IMR-90 (cell line): ENCODE measurements at regions not wholly inside any gene's neighbourhood (a gene's known extent, or its start where the extent isn't known, plus 50 kb on each side); places are given as distances from the start of the nearest gene placed in this dataset.
A peak's percentile ranks its signal among the peaks of the same experiment; 100 is the strongest.

Experiments
- ATAC-seq: fragments of 200-7000 bp; cut with Tn5 transposase; 2 replicates; pipeline ENCODE4 v1.9.1; 2020; ENCODE audit warnings: low read depth, mild to moderate bottlenecking, moderate library complexity
- BruUV-seq: library from RNA; stranded (reverse); fragments of 400-500 nt; replicated peaks from 2 replicates; lab custom pipeline; 2021; lab: Mats Ljungman, UMichigan
- CTCF ChIA-PET: fragments of 300-600 bp; formaldehyde crosslinking; extraction: SDS; loops from one replicate; lab custom pipeline; 2021; ENCODE audit warnings: antibody characterized with exemption; lab: Yijun Ruan, JAX
- POLR2A ChIA-PET: fragments of 300-600 bp; sonication (Branson Sonifier 250); formaldehyde crosslinking; loops from one replicate; lab custom pipeline; 2022; ENCODE audit warnings: antibody characterized with exemption; ENCODE audit not compliant: unreplicated experiment; lab: Charles Lee
- DNase-seq: peaks from one replicate; pipeline ENCODE4 v3.0.0; 2013
- H2AFZ ChIP-seq: replicated peaks from 2 replicates; pipeline ENCODE3; 2013; ENCODE audit warnings: low read length, mild to moderate bottlenecking; ENCODE audit not compliant: poor library complexity
- H2AK5ac ChIP-seq: 2 replicates; pipeline ENCODE4 v1.6.1; 2013; ENCODE audit warnings: low read depth, low read length, inconsistent platforms
- H2AK9ac ChIP-seq: replicated peaks from 2 replicates; pipeline ENCODE3; 2013; ENCODE audit warnings: mild to moderate bottlenecking, low read depth, low read length, moderate library complexity; ENCODE audit not compliant: poor library complexity
- H2BK120ac ChIP-seq: 2 replicates; pipeline ENCODE4 v1.6.1; 2013; ENCODE audit warnings: low read depth, low read length, inconsistent platforms
- H2BK15ac ChIP-seq: 3 replicates; pipeline ENCODE4 v1.6.1; 2013; ENCODE audit warnings: low read depth, low read length, inconsistent platforms
- H2BK20ac ChIP-seq: 2 replicates; pipeline ENCODE4 v1.6.1; 2013; ENCODE audit warnings: low read depth, mild to moderate bottlenecking, inconsistent platforms, low read length, moderate library complexity
- H2BK5ac ChIP-seq: 2 replicates; pipeline ENCODE4 v1.6.1; 2013; ENCODE audit warnings: mild to moderate bottlenecking, low read depth, low read length, inconsistent platforms; ENCODE audit not compliant: poor library complexity, severe bottlenecking
- H3K14ac ChIP-seq: replicated peaks from 2 replicates; pipeline ENCODE4 v1.6.1; 2013; ENCODE audit warnings: low read depth, low read length, inconsistent platforms
- H3K18ac ChIP-seq: 2 replicates; pipeline ENCODE4 v1.6.1; 2013; ENCODE audit warnings: low read depth, low read length, control low read depth
- H3K23ac ChIP-seq: 2 replicates; pipeline ENCODE4 v1.6.1; 2013; ENCODE audit warnings: low read depth, low read length, inconsistent platforms
- H3K27ac ChIP-seq: 2 replicates; pipeline ENCODE4 v1.5.1; 2013; ENCODE audit warnings: mild to moderate bottlenecking, control low read depth, low read length; ENCODE audit not compliant: insufficient read depth
- H3K27me3 ChIP-seq: 2 replicates; pipeline ENCODE4 v1.6.1; 2013; ENCODE audit warnings: low read length; ENCODE audit not compliant: control insufficient read depth, insufficient read depth
- H3K36me3 ChIP-seq: 2 replicates; pipeline ENCODE4 v1.6.1; 2013; ENCODE audit warnings: low read length, mixed read lengths; ENCODE audit not compliant: control insufficient read depth, insufficient read depth
- H3K4ac ChIP-seq: 2 replicates; pipeline ENCODE4 v1.6.1; 2013; ENCODE audit warnings: low read depth, low read length, inconsistent platforms
- H3K4me1 ChIP-seq: 2 replicates; pipeline ENCODE4 v1.6.1; 2013; ENCODE audit warnings: low read length, mixed read lengths; ENCODE audit not compliant: control insufficient read depth, insufficient read depth
- H3K4me2 ChIP-seq: 2 replicates; pipeline ENCODE4 v1.6.1; 2013; ENCODE audit warnings: low read depth, mild to moderate bottlenecking, control low read depth, low read length, moderate library complexity
- H3K4me3 ChIP-seq: 2 replicates; pipeline ENCODE4 v1.5.1; 2013; ENCODE audit warnings: low read depth, mild to moderate bottlenecking, control low read depth, low read length, moderate library complexity; ENCODE audit not compliant: insufficient read depth
- H3K56ac ChIP-seq: 2 replicates; pipeline ENCODE4 v1.6.1; 2013; ENCODE audit warnings: low read length, inconsistent platforms; ENCODE audit not compliant: insufficient read depth; ENCODE audit errors: extremely low read depth
- H3K79me1 ChIP-seq, 2 experiments: 2 replicates each; pipeline ENCODE4 v1.6.1; 2013; ENCODE audit warnings: low read length in 2 of 2, inconsistent platforms in 1 of 2, low read depth in 1 of 2
- H3K9ac ChIP-seq: 2 replicates; pipeline ENCODE4 v1.6.1; 2013; ENCODE audit warnings: low read depth, low read length, control low read depth
- H3K9me1 ChIP-seq: 2 replicates; pipeline ENCODE4 v1.6.1; 2013; ENCODE audit warnings: low read length, inconsistent platforms; ENCODE audit not compliant: insufficient read depth
- H3K9me3 ChIP-seq: 2 replicates; pipeline ENCODE4 v1.6.1; 2013; ENCODE audit warnings: low read length; ENCODE audit not compliant: control insufficient read depth, insufficient read depth
- H4K20me1 ChIP-seq: 2 replicates; pipeline ENCODE4 v1.6.1; 2013; ENCODE audit warnings: low read length, inconsistent platforms; ENCODE audit not compliant: insufficient read depth
- H4K5ac ChIP-seq: 2 replicates; pipeline ENCODE4 v1.6.1; 2013; ENCODE audit warnings: mild to moderate bottlenecking, low read depth, low read length, control low read depth
- H4K8ac ChIP-seq, 2 experiments: 2 replicates each; pipeline ENCODE4 v1.6.1; 2013; ENCODE audit warnings: low read depth in 2 of 2, low read length in 2 of 2, control low read depth in 1 of 2, inconsistent platforms in 1 of 2
- H4K91ac ChIP-seq: 2 replicates; pipeline ENCODE4 v1.6.1; 2013; ENCODE audit warnings: low read depth, low read length, inconsistent platforms; ENCODE audit not compliant: insufficient read depth
- BHLHE40 ChIP-seq: fragments of 150-350 bp; IDR thresholded peaks from 2 replicates; pipeline ENCODE4 v1.6.1; 2016; ENCODE audit warnings: mild to moderate bottlenecking, low read depth, low read length
- CEBPB ChIP-seq: IDR thresholded peaks from 2 replicates; pipeline ENCODE4 v1.6.1; 2012; ENCODE audit warnings: low read depth, low read length, improper control_type of control experiment
- CHD1 ChIP-seq: IDR thresholded peaks from 2 replicates; pipeline ENCODE4 v1.6.1; 2012; ENCODE audit warnings: low read depth, low read length, improper control_type of control experiment
- CTCF ChIP-seq: conservative IDR thresholded peaks from 2 replicates; pipeline ENCODE4 v1.5.1; 2012; ENCODE audit warnings: mild to moderate bottlenecking, low read depth, low read length, improper control_type of control experiment
- ELK1 ChIP-seq: fragments of 150-350 bp; IDR thresholded peaks from 2 replicates; pipeline ENCODE4 v1.6.1; 2016; ENCODE audit warnings: low read depth, mild to moderate bottlenecking, low read length, moderate library complexity, borderline replicate concordance
- FOS ChIP-seq: fragments of 150-350 bp; IDR thresholded peaks from 2 replicates; pipeline ENCODE4 v1.6.1; 2016; ENCODE audit warnings: low read depth, low read length
- MAFK ChIP-seq: IDR thresholded peaks from 2 replicates; pipeline ENCODE4 v1.6.1; 2012; ENCODE audit warnings: low read depth, low read length, improper control_type of control experiment
- MAZ ChIP-seq: IDR thresholded peaks from 2 replicates; pipeline ENCODE4 v1.6.1; 2012; ENCODE audit warnings: low read depth, mild to moderate bottlenecking, low read length, improper control_type of control experiment, moderate library complexity, borderline replicate concordance
- MXI1 ChIP-seq: IDR thresholded peaks from 2 replicates; pipeline ENCODE4 v1.6.1; 2012; ENCODE audit warnings: low read depth, mild to moderate bottlenecking, low read length, moderate library complexity, borderline replicate concordance
- NFE2L2 ChIP-seq: fragments of 150-350 bp; IDR thresholded peaks from 2 replicates; pipeline ENCODE4 v1.6.1; 2016; ENCODE audit warnings: low read depth, mild to moderate bottlenecking, low read length
- POLR2A ChIP-seq: IDR thresholded peaks from 2 replicates; pipeline ENCODE4 v1.6.1; 2012; ENCODE audit warnings: mild to moderate bottlenecking, low read depth, low read length
- RAD21 ChIP-seq: IDR thresholded peaks from 2 replicates; pipeline ENCODE4 v1.6.1; 2012; ENCODE audit warnings: low read length, improper control_type of control experiment
- RCOR1 ChIP-seq: IDR thresholded peaks from 2 replicates; pipeline ENCODE4 v1.6.1; 2012; ENCODE audit warnings: mild to moderate bottlenecking, low read length, improper control_type of control experiment; ENCODE audit not compliant: insufficient replicate concordance
- RFX5 ChIP-seq: IDR thresholded peaks from 2 replicates; pipeline ENCODE4 v1.8.0; 2012; ENCODE audit warnings: low read depth, mild to moderate bottlenecking, low read length, moderate library complexity
- SMC3 ChIP-seq: fragments of 150-350 bp; IDR thresholded peaks from 2 replicates; pipeline ENCODE4 v1.6.1; 2016; ENCODE audit warnings: low read depth, mild to moderate bottlenecking, antibody characterized with exemption, low read length, moderate library complexity
- USF2 ChIP-seq: fragments of 150-350 bp; IDR thresholded peaks from 2 replicates; pipeline ENCODE4 v1.6.1; 2017; ENCODE audit warnings: mild to moderate bottlenecking, antibody characterized with exemption, low read length, low read depth
- WGBS, 2 experiments: methylation state at CpG; one replicate each; pipeline versions ENCODE4 v1.1.5 to v1.1.7; 2013; ENCODE audit warnings: missing lambda C conversion rate in 2 of 2; ENCODE audit not compliant: insufficient read length in 1 of 2; ENCODE audit errors: extremely low coverage in 2 of 2; 5-methylcytosine and 5-hydroxymethylcytosine counted together
- dilution Hi-C: fragments of 300-500 bp; cut with HindIII; formaldehyde crosslinking; loops from one replicate; pipeline ENCODE4 v1.14.3; 2018; ENCODE audit warnings: low sequenced_read_pairs; ENCODE audit not compliant: unreplicated experiment
- in situ Hi-C: fragments of 300-500 bp; cut with MboI; formaldehyde crosslinking; loops from 3 replicates; pipeline ENCODE4 v1.14.3; 2019; ENCODE audit warnings: low sequenced_read_pairs, inconsistent platforms, mixed read lengths
- intact Hi-C: fragments of 100-400 bp; cut with micrococcal nuclease; formaldehyde crosslinking; loops from 2 replicates; pipeline ENCODE4 v1.10.0; 2022

- in situ Hi-C loops (no loop called here), intact Hi-C loops (no loop called here), dilution Hi-C loops (no loop called here)
- H3K9ac ChIP-seq = no peak overlapping the region
- ChIA-PET CTCF (no interaction called here), POLR2A (no interaction called here)
- peaks cover 4% of the 10 kb centered on the region for H3K36me3 ChIP-seq
- H3K4me2 ChIP-seq = no peak overlapping the region
- H2BK15ac ChIP-seq = no peak overlapping the region
- no peak overlapping the region for H2BK5ac ChIP-seq
- DNase-seq = no peak
- peaks cover 4 to 11% of the 10 kb centered on the region in 2 experiments; a peak in 3 of 4 replicates for H3K79me1 ChIP-seq
- H3K23ac ChIP-seq = no peak overlapping the region
- no peak overlapping the region for H3K56ac ChIP-seq
- no peak overlapping the region for H4K91ac ChIP-seq
- ATAC-seq = no peak
- H2BK120ac ChIP-seq = no peak overlapping the region
- H3K9me3 ChIP-seq = no peaks in the 10 kb centered on the region
- peak overlapping the region; percentile 47 for H2AK9ac ChIP-seq
- no peak overlapping the region for H3K14ac ChIP-seq
- H3K18ac ChIP-seq = no peak overlapping the region
- H4K8ac ChIP-seq = no peak overlapping the region
- H3K27me3 ChIP-seq = no peaks in the 10 kb centered on the region
- TF ChIP-seq CTCF = no peak
- no peak for TF ChIP-seq SMC3
- no peak for TF ChIP-seq MXI1
- TF ChIP-seq MAFK = no peak
- no peak for TF ChIP-seq MAZ
- TF ChIP-seq RAD21 = no peak
- TF ChIP-seq CHD1 = no peak
- TF ChIP-seq CEBPB = no peak
- no peak for TF ChIP-seq BHLHE40
- TF ChIP-seq USF2 = no peak
- TF ChIP-seq RCOR1 = no peak
- TF ChIP-seq FOS = no peak
- no peak for TF ChIP-seq POLR2A
- no peak for TF ChIP-seq RFX5
- no peak for TF ChIP-seq NFE2L2
- TF ChIP-seq ELK1 = no peak
- H2AK5ac ChIP-seq = peak overlapping the region; percentile 45
- H3K27ac ChIP-seq = no peak overlapping the region
- no peak overlapping the region for H2AFZ ChIP-seq
- no peak overlapping the region for H4K5ac ChIP-seq
- 58% methylated on average over 4 of the region's 9 CpGs; no CpG with 5 or more reads in 1 of the 2 experiments for WGBS, 2 experiments
- no peak overlapping the region for H3K4me3 ChIP-seq
- peaks cover 6% of the 10 kb centered on the region for H3K9me1 ChIP-seq
- peaks cover 3% of the 10 kb centered on the region; the same call in 1 of the 2 replicates for H4K20me1 ChIP-seq
- peaks cover 5% of the 10 kb centered on the region for H3K4me1 ChIP-seq
- H2BK20ac ChIP-seq = no peak overlapping the region
- no TSS peak for BruUV-seq
- H3K4ac ChIP-seq = no peak overlapping the region
Measured at GRCh38 chr15:62477929-62478328, 312.8 kb upstream of the C2CD4B start.
